ENCODE measurements at regions not wholly inside any gene's neighbourhood (a gene's known extent, or its start where the extent isn't known, plus 50 kb on each side); places are given as distances from the start of the nearest gene placed in this dataset.

GRCh38 chr3:193031911-193032310 lies 114.3 kb upstream of the MB21D2 start:
- CTCF ChIA-PET (ENCODE audit: low intra/inter-chr PET ratio), result no interaction called here

GRCh38 chr3:193033226-193033780 lies 115.6 kb upstream of the MB21D2 start:
- TF ChIP-seq BMI1 (IDR thresholded peaks at IDR 0.05; ENCODE audit: low read length), result no peak
- TF ChIP-seq DIDO1 (tag; IDR thresholded peaks at IDR 0.05; ENCODE audit: low read depth), result no peak
- ATAC-seq (no peak), DNase-seq (ENCODE audit: extremely low read depth in 1 of 4, low spot score in 3 of 4) (no peak), FAIRE-seq (no peak)
- H2AFZ ChIP-seq (ENCODE audit: low read depth, low read length), result no peak overlapping the region
- no peaks in the 10 kb centered on the region for H3K79me2 ChIP-seq (ENCODE audit: control insufficient read depth, insufficient read depth, low read length)
- BruUV-seq (replicated peaks), result no TSS peak
- H3K4me3 ChIP-seq, result no peak overlapping the region
- WGBS (ENCODE audit: insufficient coverage, low coverage, missing lambda C conversion rate), result under 1% methylated on average over 7 of the region's 7 CpGs
- H3K36me3 ChIP-seq (ENCODE audit: control insufficient read depth, insufficient read depth, low read length), result no peaks in the 10 kb centered on the region
- H3K9me3 ChIP-seq (replicated peaks; ENCODE audit: control insufficient read depth, insufficient read depth, low read depth, low read length), result no peaks in the 10 kb centered on the region
- no peaks in the 10 kb centered on the region for H3K27me3 ChIP-seq (ENCODE audit: control insufficient read depth in 2 of 2, insufficient read depth in 2 of 2, low read length in 2 of 2)
- H3K27ac ChIP-seq (ENCODE audit: extremely low read depth, low read depth, low read length), result no peak overlapping the region
- in situ Hi-C loops (cut with MboI) (no loop called here), intact Hi-C loops (cut with micrococcal nuclease) (no loop called here)
- CTCF ChIA-PET (ENCODE audit: low intra/inter-chr PET ratio), result no interaction called here
- H3K4me2 ChIP-seq (ENCODE audit: insufficient read depth, low read length), result no peak overlapping the region
- POLR2A ChIA-PET, result interaction anchor here (0.6 to 1.2 kb wide), 2 partner anchors 9 to 201 kb away, joined by 3 read pairs; no protein-coding TSS in a partner anchor
- H3K9me1 ChIP-seq (ENCODE audit: control insufficient read depth, insufficient read depth, low read length), result no peaks in the 10 kb centered on the region
- no peaks in the 10 kb centered on the region for H3K4me1 ChIP-seq (replicated peaks in 1 of 2; ENCODE audit: control insufficient read depth in 2 of 2, insufficient read depth in 2 of 2, low read length in 2 of 2)
- no peaks in the 10 kb centered on the region for H4K20me1 ChIP-seq (replicated peaks; ENCODE audit: control insufficient read depth, insufficient read depth, low read length)
- H3K9ac ChIP-seq (ENCODE audit: insufficient read depth in 1 of 2, low read depth in 2 of 2, low read length in 2 of 2), result no peak overlapping the region

More at GRCh38 chr3:193031911-193032310, 114.3 kb upstream of the MB21D2 start:
- intact Hi-C loops (cut with micrococcal nuclease), result no loop called here
- DNase-seq (ENCODE audit: extremely low read depth in 1 of 4, low spot score in 3 of 4), result no peak
- no peak overlapping the region for H3K4me2 ChIP-seq (ENCODE audit: insufficient read depth, low read length)
- H3K9me3 ChIP-seq (replicated peaks; ENCODE audit: control insufficient read depth, insufficient read depth, low read depth, low read length), result no peaks in the 10 kb centered on the region
- H3K9ac ChIP-seq (ENCODE audit: insufficient read depth in 1 of 2, low read depth in 2 of 2, low read length in 2 of 2), result no peak overlapping the region
- H3K9me1 ChIP-seq (ENCODE audit: control insufficient read depth, insufficient read depth, low read length), result no peaks in the 10 kb centered on the region
- H3K27ac ChIP-seq (ENCODE audit: extremely low read depth, low read depth, low read length), result no peak overlapping the region
- in situ Hi-C loops (cut with MboI), result no loop called here
- H2AFZ ChIP-seq (ENCODE audit: low read depth, low read length), result no peak overlapping the region
- no peak for FAIRE-seq
- no peak for ATAC-seq
- H3K27me3 ChIP-seq (ENCODE audit: control insufficient read depth in 2 of 2, insufficient read depth in 2 of 2, low read length in 2 of 2), result no peaks in the 10 kb centered on the region
- no peaks in the 10 kb centered on the region for H3K36me3 ChIP-seq (ENCODE audit: control insufficient read depth, insufficient read depth, low read length)
- no peaks in the 10 kb centered on the region for H3K4me1 ChIP-seq (replicated peaks in 1 of 2; ENCODE audit: control insufficient read depth in 2 of 2, insufficient read depth in 2 of 2, low read length in 2 of 2)
- WGBS (ENCODE audit: insufficient coverage, low coverage, missing lambda C conversion rate), result 8% methylated on average over 2 of the region's 2 CpGs
- H3K79me2 ChIP-seq (ENCODE audit: control insufficient read depth, insufficient read depth, low read length), result no peaks in the 10 kb centered on the region
- TF ChIP-seq ID3 (CRISPR knock-in tag; IDR thresholded peaks at IDR 0.05), result no peak
- no peak for TF ChIP-seq ID3 (tag; IDR thresholded peaks at IDR 0.05)
- TF ChIP-seq ZFP36 (IDR thresholded peaks at IDR 0.05; ENCODE audit: low read depth, low read length, partially characterized antibody), result no peak
- no peak for TF ChIP-seq HNRNPL (IDR thresholded peaks at IDR 0.05; ENCODE audit: low read depth, low read length)
- no peak for TF ChIP-seq BRF1 (IDR thresholded peaks at IDR 0.05; ENCODE audit: borderline replicate concordance, extremely low read depth, insufficient read length)
- TF ChIP-seq ZNF780A (CRISPR knock-in tag; IDR thresholded peaks at IDR 0.05), result no peak
- no peaks in the 10 kb centered on the region for H4K20me1 ChIP-seq (replicated peaks; ENCODE audit: control insufficient read depth, insufficient read depth, low read length)
- no TSS peak for BruUV-seq (replicated peaks)
- POLR2A ChIA-PET, result no interaction called here
- H3K4me3 ChIP-seq, result no peak overlapping the region
